ENCODE measurements at regions not wholly inside any gene's neighbourhood (a gene's known extent, or its start where the extent isn't known, plus 50 kb on each side); places are given as distances from the start of the nearest gene placed in this dataset.

- Histone ChIP-seq H3K27ac (no peak overlapping the region), H3K36me3 (no peaks in the 10 kb centered on the region), H3K9me3 (no peaks in the 10 kb centered on the region), H3K4me1 (no peaks in the 10 kb centered on the region), H3K4me3 (no peak overlapping the region), H3K27me3 (no peaks in the 10 kb centered on the region)
- no peak for TF ChIP-seq CTCF (IDR thresholded peaks at IDR 0.05)
- intact Hi-C loops (cut with DNase I) = no loop called here
- DNase-seq (ENCODE audit: low spot score in 2 of 2) = no peak
Observed at GRCh38 chr1:5098981-5099385, 444.6 kb downstream of the AJAP1 start.

GRCh38 chr1:5093042-5093441, 438.6 kb downstream of the AJAP1 start:
- Histone ChIP-seq H3K9me3 (peaks cover 0 to 14% of the 10 kb centered on the region in 2 donors), H3K4me1 (no peaks in the 10 kb centered on the region), H3K27ac (no peak overlapping the region), H3K27me3 (no peaks in the 10 kb centered on the region), H3K4me3 (no peak overlapping the region), H3K36me3 (no peaks in the 10 kb centered on the region)
- no peak for DNase-seq (ENCODE audit: low spot score in 2 of 2)
- intact Hi-C loops (cut with DNase I) = no loop called here
- no peak for TF ChIP-seq CTCF (IDR thresholded peaks at IDR 0.05)

- Histone ChIP-seq H3K27ac (no peak overlapping the region), H3K36me3 (no peaks in the 10 kb centered on the region), H3K9me3 (no peaks in the 10 kb centered on the region), H3K27me3 (no peaks in the 10 kb centered on the region), H3K4me3 (no peak overlapping the region), H3K4me1 (no peaks in the 10 kb centered on the region)
- no peak for DNase-seq (ENCODE audit: low spot score in 2 of 2)
- intact Hi-C loops (cut with DNase I) = no loop called here
- TF ChIP-seq CTCF (IDR thresholded peaks at IDR 0.05) = no peak
Observed at GRCh38 chr1:5084676-5085075, 430.3 kb downstream of the AJAP1 start.

GRCh38 chr1:5067246-5067645, 412.8 kb downstream of the AJAP1 start:
- Histone ChIP-seq H3K9me3 (peaks cover 0 to 6% of the 10 kb centered on the region in 2 donors), H3K27ac (no peak overlapping the region), H3K4me3 (no peak overlapping the region), H3K36me3 (no peaks in the 10 kb centered on the region), H3K4me1 (no peaks in the 10 kb centered on the region), H3K27me3 (no peaks in the 10 kb centered on the region)
- intact Hi-C loops (cut with DNase I) = no loop called here
- TF ChIP-seq CTCF (IDR thresholded peaks at IDR 0.05) = no peak
- DNase-seq (ENCODE audit: low spot score in 2 of 2) = no peak

GRCh38 chr1:5053744-5054143, 399.3 kb downstream of the AJAP1 start:
- no peak for DNase-seq (ENCODE audit: low spot score in 2 of 2)
- Histone ChIP-seq H3K27me3 (no peaks in the 10 kb centered on the region), H3K27ac (no peak overlapping the region), H3K36me3 (no peaks in the 10 kb centered on the region), H3K9me3 (peaks cover 0 to 4% of the 10 kb centered on the region in 2 donors), H3K4me1 (no peaks in the 10 kb centered on the region), H3K4me3 (no peak overlapping the region)
- no peak for TF ChIP-seq CTCF (IDR thresholded peaks at IDR 0.05)
- intact Hi-C loops (cut with DNase I) = no loop called here

- no peak overlapping the region for H3K4me3 ChIP-seq
- intact Hi-C loops (cut with DNase I) = no loop called here
- H3K4me1 ChIP-seq = no peaks in the 10 kb centered on the region
- no peak for TF ChIP-seq CTCF (IDR thresholded peaks at IDR 0.05)
- DNase-seq (ENCODE audit: low spot score in 2 of 2) = no peak
- no peak overlapping the region for H3K27ac ChIP-seq
- no peaks in the 10 kb centered on the region for H3K36me3 ChIP-seq
- H3K27me3 ChIP-seq = no peaks in the 10 kb centered on the region
- H3K9me3 ChIP-seq = no peaks in the 10 kb centered on the region
Observed at GRCh38 chr1:5029136-5029535, 374.7 kb downstream of the AJAP1 start.
